ENCODE measurements at regions not wholly inside any gene's neighbourhood (a gene's known extent, or its start where the extent isn't known, plus 50 kb on each side); places are given as distances from the start of the nearest gene placed in this dataset.

DNA sequence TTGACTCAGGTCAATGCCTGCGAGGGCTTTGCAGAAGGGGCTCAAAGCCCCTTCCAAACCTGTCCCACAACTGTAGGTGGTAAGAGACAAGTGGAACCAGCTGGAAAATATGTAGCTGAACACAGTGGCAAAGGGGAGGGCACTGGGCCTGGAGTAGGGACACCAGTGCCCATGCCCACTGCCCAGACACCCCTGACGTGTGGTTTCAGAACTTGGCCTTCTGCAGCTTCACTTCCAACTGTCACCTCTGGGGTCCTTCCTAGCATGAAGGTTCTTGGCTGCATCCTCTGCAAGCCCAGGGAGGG is 233.1 kb upstream of the IRX1 start (continued):
- TF ChIP-seq USF2 (IDR thresholded peaks at IDR 0.05; ENCODE audit: borderline replicate concordance, low read depth, low read length) (no peak), GABPA (IDR thresholded peaks at IDR 0.05; ENCODE audit: low read depth) (no peak), MEF2A (IDR thresholded peaks at IDR 0.05; ENCODE audit: borderline replicate concordance, low read depth) (no peak), IRF3 (IDR thresholded peaks at IDR 0.05; ENCODE audit: low read depth, low read length) (no peak)
- TF ChIP-seq, protein P1, sequence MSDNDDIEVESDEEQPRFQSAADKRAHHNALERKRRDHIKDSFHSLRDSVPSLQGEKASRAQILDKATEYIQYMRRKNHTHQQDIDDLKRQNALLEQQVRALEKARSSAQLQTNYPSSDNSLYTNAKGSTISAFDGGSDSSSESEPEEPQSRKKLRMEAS (IDR thresholded peaks at IDR 0.05; ENCODE audit: low read depth) = no peak

DNA sequence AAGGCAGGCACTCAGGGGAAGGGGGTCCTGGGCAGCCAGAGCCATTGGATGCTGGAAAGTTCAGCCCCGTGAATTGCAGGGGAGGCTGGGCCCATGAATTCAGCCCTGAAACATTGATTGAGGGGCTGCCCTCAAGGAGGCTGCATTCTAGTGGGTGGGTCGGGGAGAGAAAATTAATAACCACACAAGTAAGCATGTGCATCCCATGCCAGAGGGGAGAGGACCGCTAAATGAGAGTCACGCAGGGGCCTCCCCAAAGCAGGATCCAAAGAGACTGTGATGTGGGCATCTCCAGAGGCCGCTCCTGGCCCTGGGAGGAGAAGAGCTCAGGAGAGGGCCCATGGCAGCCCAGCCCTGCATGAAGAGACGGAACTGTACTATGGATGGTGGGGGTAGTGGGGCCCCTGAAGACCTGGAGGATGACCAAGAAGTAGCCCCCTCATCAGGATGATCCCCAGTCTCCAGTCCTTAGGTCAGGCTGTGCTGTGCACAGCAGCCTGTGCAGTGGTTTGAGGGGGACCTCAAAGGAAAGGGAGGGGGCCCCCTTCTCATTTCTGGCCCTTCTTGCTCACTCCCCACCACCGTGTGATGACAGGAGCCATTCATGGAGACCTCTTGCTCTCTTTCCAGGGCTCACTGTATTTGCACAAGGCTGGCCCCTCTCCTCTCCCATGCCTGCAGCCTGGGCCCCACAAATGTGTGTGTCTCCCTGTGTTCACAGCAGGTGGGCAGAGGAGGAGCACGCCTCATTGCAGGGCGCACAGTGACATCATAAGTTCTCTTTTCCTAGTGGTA is 233.6 kb upstream of the IRX1 start:
- CTCF ChIA-PET = no interaction called here
- no peak overlapping the region for H3K4me2 ChIP-seq
- no peaks in the 10 kb centered on the region for H3K79me2 ChIP-seq (ENCODE audit: insufficient read depth)
- H3K9me3 ChIP-seq = no peaks in the 10 kb centered on the region
- no peak overlapping the region for H3K4me3 ChIP-seq (ENCODE audit: low read depth in 2 of 2, low read length in 1 of 2)
- H3K36me3 ChIP-seq (replicated peaks in 1 of 2; ENCODE audit: control insufficient read depth in 1 of 2, insufficient read depth in 2 of 2, low read length in 1 of 2) = no peaks in the 10 kb centered on the region
- no peaks in the 10 kb centered on the region for H3F3A ChIP-seq (replicated peaks; ENCODE audit: insufficient read depth)
- no peaks in the 10 kb centered on the region for H4K20me1 ChIP-seq (ENCODE audit: insufficient read depth)
- no peak for DNase-seq
- H3K4me1 ChIP-seq (ENCODE audit: control insufficient read depth in 1 of 2, insufficient read depth in 2 of 2, low read depth in 1 of 2, low read length in 1 of 2) = no peaks in the 10 kb centered on the region
- 4% methylated on average over 8 of the region's 9 CpGs for WGBS (ENCODE audit: low lambda C conversion rate)
- POLR2A ChIA-PET = no interaction called here
- no peak overlapping the region for H3K9ac ChIP-seq
- no peak overlapping the region for H2AFZ ChIP-seq (ENCODE audit: low read depth)
- no peaks in the 10 kb centered on the region for H3K9me2 ChIP-seq
- TF ChIP-seq GABPA (IDR thresholded peaks at IDR 0.05; ENCODE audit: low read depth) = no peak
- no peak for TF ChIP-seq FOSL2 (IDR thresholded peaks at IDR 0.05; ENCODE audit: borderline replicate concordance, low read depth)
- TF ChIP-seq JUND (IDR thresholded peaks at IDR 0.05) = no peak
- no peak for TF ChIP-seq GATA2 (CRISPR knock-in tag; IDR thresholded peaks at IDR 0.05)
- no peak for TF ChIP-seq CHD2 (IDR thresholded peaks at IDR 0.05; ENCODE audit: low read length, partially characterized antibody)
- TF ChIP-seq, protein P1 (IDR thresholded peaks at IDR 0.05; ENCODE audit: low read depth) = no peak
- TF ChIP-seq TCF12 (IDR thresholded peaks at IDR 0.05) = no peak
- TF ChIP-seq TAF1 (IDR thresholded peaks at IDR 0.05; ENCODE audit: borderline replicate concordance, low read depth, low read length) = no peak
- no peak for TF ChIP-seq MEF2A (IDR thresholded peaks at IDR 0.05; ENCODE audit: borderline replicate concordance, low read depth)
- TF ChIP-seq EZH2phosphoT487 (IDR thresholded peaks at IDR 0.05; ENCODE audit: borderline replicate concordance, low read depth) = no peak
- TF ChIP-seq IRF3 (IDR thresholded peaks at IDR 0.05; ENCODE audit: low read depth, low read length) = no peak
- H3K27me3 ChIP-seq (ENCODE audit: insufficient read depth) = no peaks in the 10 kb centered on the region; the same call in 1 of the 2 replicates
- H3K27ac ChIP-seq (ENCODE audit: low read depth in 2 of 2, low read length in 1 of 2) = no peak overlapping the region
